Neural crest cell (in vitro differentiated cells): ENCODE measurements at regions not wholly inside any gene's neighbourhood (a gene's known extent, or its start where the extent isn't known, plus 50 kb on each side); places are given as distances from the start of the nearest gene placed in this dataset.

Source experiments
- DNase-seq: peaks from one replicate; pipeline ENCODE4 v3.0.0; 2021; ENCODE audit warnings: low read depth, mixed read lengths, low spot score
- H3K27ac Mint-ChIP-seq: one replicate; pipeline ENCODE4 v1.8.0; 2021; ENCODE audit warnings: mild to moderate bottlenecking, mixed read lengths; ENCODE audit not compliant: unreplicated experiment
- H3K27me3 Mint-ChIP-seq: 2 replicates; pipeline ENCODE4 v1.8.0; 2021; ENCODE audit warnings: low read depth, mild to moderate bottlenecking, mixed read lengths
- H3K36me3 Mint-ChIP-seq: 2 replicates; pipeline ENCODE4 v1.8.0; 2021; ENCODE audit warnings: low read depth, mild to moderate bottlenecking, mixed read lengths
- H3K4me1 Mint-ChIP-seq: 2 replicates; pipeline ENCODE4 v1.8.0; 2021; ENCODE audit warnings: mixed read lengths
- H3K4me3 Mint-ChIP-seq: one replicate; pipeline ENCODE4 v1.8.0; 2021; ENCODE audit warnings: mild to moderate bottlenecking, mixed read lengths
- H3K9me3 Mint-ChIP-seq: 2 replicates; pipeline ENCODE4 v1.8.0; 2021; ENCODE audit warnings: mixed read lengths
- TF ChIP-seq, protein P1 (sequence below): fragments of 200-600 bp; sonication (generic); conservative IDR thresholded peaks from 2 replicates; pipeline ENCODE4 v1.5.0; 2021; ENCODE audit warnings: antibody characterized with exemption, mild to moderate bottlenecking

DNA sequence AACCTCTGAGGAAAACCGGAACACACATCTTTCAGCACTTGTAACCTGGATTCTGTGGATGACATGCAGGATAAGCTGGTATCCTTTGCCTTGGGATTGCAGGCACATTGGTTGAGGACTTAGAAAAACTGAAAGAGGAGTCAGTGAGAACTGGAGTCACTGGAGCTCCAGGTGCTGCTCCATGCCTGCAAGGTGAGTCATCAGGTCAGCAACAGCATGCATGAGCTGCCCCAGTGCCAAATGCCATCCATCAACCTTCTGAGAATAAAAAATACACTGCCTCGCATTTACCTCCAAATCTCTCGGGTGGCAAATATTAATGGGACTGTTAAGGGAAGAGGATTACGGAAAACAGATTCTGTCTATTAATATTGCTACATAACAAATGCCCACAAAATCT lies 729.1 kb downstream of the NTRK3 start:
- Mint-ChIP-seq H3K27ac (no peak overlapping the region), H3K4me1 (peaks cover 4% of the 10 kb centered on the region), H3K4me3 (no peak overlapping the region), H3K36me3 (peaks cover 3% of the 10 kb centered on the region), H3K9me3 (peaks cover 11% of the 10 kb centered on the region), H3K27me3 (no peaks in the 10 kb centered on the region)
- TF ChIP-seq, protein P1, sequence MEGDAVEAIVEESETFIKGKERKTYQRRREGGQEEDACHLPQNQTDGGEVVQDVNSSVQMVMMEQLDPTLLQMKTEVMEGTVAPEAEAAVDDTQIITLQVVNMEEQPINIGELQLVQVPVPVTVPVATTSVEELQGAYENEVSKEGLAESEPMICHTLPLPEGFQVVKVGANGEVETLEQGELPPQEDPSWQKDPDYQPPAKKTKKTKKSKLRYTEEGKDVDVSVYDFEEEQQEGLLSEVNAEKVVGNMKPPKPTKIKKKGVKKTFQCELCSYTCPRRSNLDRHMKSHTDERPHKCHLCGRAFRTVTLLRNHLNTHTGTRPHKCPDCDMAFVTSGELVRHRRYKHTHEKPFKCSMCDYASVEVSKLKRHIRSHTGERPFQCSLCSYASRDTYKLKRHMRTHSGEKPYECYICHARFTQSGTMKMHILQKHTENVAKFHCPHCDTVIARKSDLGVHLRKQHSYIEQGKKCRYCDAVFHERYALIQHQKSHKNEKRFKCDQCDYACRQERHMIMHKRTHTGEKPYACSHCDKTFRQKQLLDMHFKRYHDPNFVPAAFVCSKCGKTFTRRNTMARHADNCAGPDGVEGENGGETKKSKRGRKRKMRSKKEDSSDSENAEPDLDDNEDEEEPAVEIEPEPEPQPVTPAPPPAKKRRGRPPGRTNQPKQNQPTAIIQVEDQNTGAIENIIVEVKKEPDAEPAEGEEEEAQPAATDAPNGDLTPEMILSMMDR: no peak
- DNase-seq: no peak

DNA sequence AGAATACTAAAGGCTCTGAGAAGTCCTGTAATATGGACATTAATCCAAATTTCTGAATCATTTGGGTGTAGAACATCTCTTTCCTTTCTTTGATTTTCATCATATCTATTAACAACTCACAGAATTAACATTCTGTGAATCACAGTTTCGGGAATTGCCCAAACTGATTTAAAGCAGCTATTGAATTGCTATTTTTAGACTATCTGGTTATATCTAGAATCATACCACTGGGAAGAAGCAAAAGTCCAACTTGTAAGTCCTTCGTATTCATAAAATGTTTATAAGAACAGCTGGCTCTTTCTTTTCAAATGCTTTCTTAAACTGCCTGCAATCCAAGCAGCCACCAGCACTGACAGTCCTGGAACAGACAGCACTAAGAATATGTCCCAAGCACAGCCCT lies 733.0 kb downstream of the NTRK3 start:
- no peaks in the 10 kb centered on the region for H3K27me3 Mint-ChIP-seq
- no peaks in the 10 kb centered on the region for H3K4me1 Mint-ChIP-seq
- no peak overlapping the region for H3K27ac Mint-ChIP-seq
- TF ChIP-seq, protein P1: no peak
- H3K36me3 Mint-ChIP-seq: no peaks in the 10 kb centered on the region
- peaks cover 2% of the 10 kb centered on the region for H3K9me3 Mint-ChIP-seq
- no peak for DNase-seq
- H3K4me3 Mint-ChIP-seq: no peak overlapping the region

GRCh38 chr15:87522997-87523396 lies 733.5 kb downstream of the NTRK3 start:
- Mint-ChIP-seq H3K27ac (no peak overlapping the region), H3K4me3 (no peak overlapping the region), H3K9me3 (peaks cover 2% of the 10 kb centered on the region), H3K36me3 (no peaks in the 10 kb centered on the region), H3K27me3 (no peaks in the 10 kb centered on the region), H3K4me1 (no peaks in the 10 kb centered on the region)
- no peak for DNase-seq
- TF ChIP-seq, protein P1: no peak

GRCh38 chr15:87518957-87519356 lies 737.6 kb downstream of the NTRK3 start:
- no peak overlapping the region for H3K27ac Mint-ChIP-seq
- no peak for DNase-seq
- H3K27me3 Mint-ChIP-seq: no peaks in the 10 kb centered on the region
- H3K4me3 Mint-ChIP-seq: no peak overlapping the region
- no peaks in the 10 kb centered on the region for H3K4me1 Mint-ChIP-seq
- no peaks in the 10 kb centered on the region for H3K9me3 Mint-ChIP-seq
- TF ChIP-seq, protein P1: no peak
- H3K36me3 Mint-ChIP-seq: no peaks in the 10 kb centered on the region

- Mint-ChIP-seq H3K36me3 (no peaks in the 10 kb centered on the region), H3K27me3 (no peaks in the 10 kb centered on the region), H3K9me3 (no peaks in the 10 kb centered on the region), H3K4me3 (no peak overlapping the region), H3K4me1 (no peaks in the 10 kb centered on the region), H3K27ac (no peak overlapping the region)
- TF ChIP-seq, protein P1: no peak
- DNase-seq: no peak
These were observed 748.5 kb downstream of the NTRK3 start for GRCh38 chr15:87508086-87508485.

DNA sequence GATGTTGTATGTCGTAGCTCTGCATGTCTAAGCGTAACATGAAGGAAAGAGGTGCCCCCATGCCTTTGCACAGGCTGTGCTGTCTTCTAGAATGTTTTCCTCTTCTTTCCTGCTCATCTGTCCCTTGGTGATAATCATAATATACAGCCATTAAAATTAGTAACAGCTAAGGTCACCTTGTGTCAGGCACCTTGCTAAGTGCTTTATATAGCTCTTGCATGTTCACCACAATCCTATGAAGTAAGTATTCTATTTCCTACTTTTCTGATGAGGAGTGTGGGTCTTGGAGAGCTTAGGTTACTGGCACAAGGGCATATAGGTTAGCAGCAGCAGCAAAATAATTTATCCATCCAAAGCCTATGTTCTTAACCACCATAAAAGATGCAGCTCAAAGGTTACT lies 754.4 kb downstream of the NTRK3 start:
- H3K36me3 Mint-ChIP-seq: no peaks in the 10 kb centered on the region
- H3K27me3 Mint-ChIP-seq: no peaks in the 10 kb centered on the region
- TF ChIP-seq, protein P1: no peak
- no peak overlapping the region for H3K27ac Mint-ChIP-seq
- no peaks in the 10 kb centered on the region for H3K9me3 Mint-ChIP-seq
- H3K4me3 Mint-ChIP-seq: no peak overlapping the region
- DNase-seq: no peak
- H3K4me1 Mint-ChIP-seq: no peaks in the 10 kb centered on the region
